Fibroblast of skin of abdomen (primary cell): ENCODE measurements at regions not wholly inside any gene's neighbourhood (a gene's known extent, or its start where the extent isn't known, plus 50 kb on each side); places are given as distances from the start of the nearest gene placed in this dataset.

Experiments
- DNase-seq: peaks from one replicate; pipeline ENCODE4 v3.0.0-alpha.2; 2013

GRCh38 chr13:53206455-53206854, 177.8 kb downstream of the OLFM4 start:
- no peak for DNase-seq

GRCh38 chr13:53207556-53207955, 178.9 kb downstream of the OLFM4 start:
- no peak for DNase-seq

- DNase-seq, result no peak
Measured at GRCh38 chr13:53214433-53214832, 185.8 kb downstream of the OLFM4 start.

- DNase-seq, result no peak
Measured at GRCh38 chr13:53215563-53215962, 186.9 kb downstream of the OLFM4 start.

GRCh38 chr13:53216773-53217172, 188.2 kb downstream of the OLFM4 start:
- DNase-seq, result no peak

GRCh38 chr13:53217194-53217593, 188.6 kb downstream of the OLFM4 start:
- DNase-seq, result no peak

- no peak for DNase-seq
Measured at GRCh38 chr13:53220038-53220437, 191.4 kb downstream of the OLFM4 start.

GRCh38 chr13:53237696-53238095, 209.1 kb downstream of the OLFM4 start:
- no peak for DNase-seq

- no peak for DNase-seq
Measured at GRCh38 chr13:53238261-53238660, 209.6 kb downstream of the OLFM4 start.

- no peak for DNase-seq
Measured at GRCh38 chr13:53240401-53241025, 211.9 kb downstream of the OLFM4 start.

GRCh38 chr13:53241891-53242348, 213.3 kb downstream of the OLFM4 start:
- no peak for DNase-seq

GRCh38 chr13:53249236-53249635, 220.6 kb downstream of the OLFM4 start:
- no peak for DNase-seq

GRCh38 chr13:53250272-53250875, 221.8 kb downstream of the OLFM4 start:
- DNase-seq, result peak; percentile 61

GRCh38 chr13:53250977-53251376, 222.4 kb downstream of the OLFM4 start:
- no peak for DNase-seq

GRCh38 chr13:53254500-53254899, 225.9 kb downstream of the OLFM4 start:
- peak; percentile 1 for DNase-seq

- no peak for DNase-seq
Measured at GRCh38 chr13:53255795-53256194, 227.2 kb downstream of the OLFM4 start.

- DNase-seq, result no peak
Measured at GRCh38 chr13:53260594-53260993, 232.0 kb downstream of the OLFM4 start.

- DNase-seq, result no peak
Measured at GRCh38 chr13:53264751-53265385, 236.3 kb downstream of the OLFM4 start.

- DNase-seq, result no peak
Measured at GRCh38 chr13:53266757-53267156, 238.1 kb downstream of the OLFM4 start.

- no peak for DNase-seq
Measured at GRCh38 chr13:53269634-53270033, 241.0 kb downstream of the OLFM4 start.

GRCh38 chr13:53272873-53273272, 244.3 kb downstream of the OLFM4 start:
- no peak for DNase-seq

GRCh38 chr13:53276265-53276664, 247.7 kb downstream of the OLFM4 start:
- no peak for DNase-seq

GRCh38 chr13:53281677-53282076, 253.1 kb downstream of the OLFM4 start:
- DNase-seq, result no peak

GRCh38 chr13:53285896-53286430, 257.4 kb downstream of the OLFM4 start:
- no peak for DNase-seq
